ENCODE measurements at regions not wholly inside any gene's neighbourhood (a gene's known extent, or its start where the extent isn't known, plus 50 kb on each side); places are given as distances from the start of the nearest gene placed in this dataset.

- ATAC-seq (ENCODE audit: insufficient read depth, low FRiP score) (no peak), DNase-seq (peak in 2 of 3 donors; percentile 54 to 60)
- Histone ChIP-seq H3K9me3 (ENCODE audit: control insufficient read depth in 4 of 4, insufficient read depth in 3 of 4, low read length in 3 of 4) (no peaks in the 10 kb centered on the region), H3K9ac (ENCODE audit: insufficient read depth in 1 of 2, low read length in 2 of 2) (no peak overlapping the region), H3K4me3 (no peak overlapping the region), H3K27ac (ENCODE audit: low read depth in 1 of 2, low read length in 1 of 2) (no peak overlapping the region), H3K27me3 (ENCODE audit: control insufficient read depth in 3 of 3, insufficient read depth in 3 of 3, low read length in 2 of 3) (no peaks in the 10 kb centered on the region), H3K36me3 (ENCODE audit: control insufficient read depth in 4 of 4, insufficient read depth in 4 of 4, low read length in 4 of 4) (no peaks in the 10 kb centered on the region), H3K4me1 (ENCODE audit: control insufficient read depth in 5 of 5, insufficient read depth in 5 of 5, low read length in 5 of 5) (no peaks in the 10 kb centered on the region)
- TF ChIP-seq CTCF (IDR thresholded peaks at IDR 0.05; ENCODE audit: control extremely low read depth, extremely low read depth) = no peak
- WGBS, 2 donors = 34 to 45% methylated on average over 2 of the region's 2 CpGs
Measured at GRCh38 chr1:187871177-187871845, 1042.6 kb downstream of the PLA2G4A start.

- no peaks in the 10 kb centered on the region for H3K9me3 ChIP-seq (ENCODE audit: control insufficient read depth in 4 of 4, insufficient read depth in 3 of 4, low read length in 3 of 4)
- 87 to 90% methylated on average over 3 of the region's 3 CpGs for WGBS, 2 donors
- DNase-seq (no peak), ATAC-seq (ENCODE audit: insufficient read depth, low FRiP score) (no peak)
- no peak overlapping the region for H3K4me3 ChIP-seq
- H3K9ac ChIP-seq (ENCODE audit: insufficient read depth in 1 of 2, low read length in 2 of 2) = no peak overlapping the region
- no peak for TF ChIP-seq CTCF (IDR thresholded peaks at IDR 0.05; ENCODE audit: control extremely low read depth, extremely low read depth)
- no peak overlapping the region for H3K27ac ChIP-seq (ENCODE audit: low read depth in 1 of 2, low read length in 1 of 2)
- no peaks in the 10 kb centered on the region for H3K36me3 ChIP-seq (ENCODE audit: control insufficient read depth in 4 of 4, insufficient read depth in 4 of 4, low read length in 4 of 4)
- H3K4me1 ChIP-seq (ENCODE audit: control insufficient read depth in 5 of 5, insufficient read depth in 5 of 5, low read length in 5 of 5) = no peaks in the 10 kb centered on the region
- no peaks in the 10 kb centered on the region for H3K27me3 ChIP-seq (ENCODE audit: control insufficient read depth in 3 of 3, insufficient read depth in 3 of 3, low read length in 2 of 3)
Measured at GRCh38 chr1:187872550-187872949, 1043.8 kb downstream of the PLA2G4A start.

GRCh38 chr1:187873126-187873525, 1044.4 kb downstream of the PLA2G4A start:
- 79 to 85% methylated on average over 2 of the region's 2 CpGs for WGBS, 2 donors
- ATAC-seq (ENCODE audit: insufficient read depth, low FRiP score) (no peak), DNase-seq (no peak)
- Histone ChIP-seq H3K27me3 (ENCODE audit: control insufficient read depth in 3 of 3, insufficient read depth in 3 of 3, low read length in 2 of 3) (no peaks in the 10 kb centered on the region), H3K4me3 (no peak overlapping the region), H3K36me3 (ENCODE audit: control insufficient read depth in 4 of 4, insufficient read depth in 4 of 4, low read length in 4 of 4) (no peaks in the 10 kb centered on the region), H3K9ac (ENCODE audit: insufficient read depth in 1 of 2, low read length in 2 of 2) (no peak overlapping the region), H3K4me1 (ENCODE audit: control insufficient read depth in 5 of 5, insufficient read depth in 5 of 5, low read length in 5 of 5) (no peaks in the 10 kb centered on the region), H3K27ac (ENCODE audit: low read depth in 1 of 2, low read length in 1 of 2) (no peak overlapping the region), H3K9me3 (ENCODE audit: control insufficient read depth in 4 of 4, insufficient read depth in 3 of 4, low read length in 3 of 4) (no peaks in the 10 kb centered on the region)
- TF ChIP-seq CTCF (IDR thresholded peaks at IDR 0.05; ENCODE audit: control extremely low read depth, extremely low read depth) = no peak

- Histone ChIP-seq H3K4me1 (ENCODE audit: control insufficient read depth in 5 of 5, insufficient read depth in 5 of 5, low read length in 5 of 5) (no peaks in the 10 kb centered on the region), H3K36me3 (ENCODE audit: control insufficient read depth in 4 of 4, insufficient read depth in 4 of 4, low read length in 4 of 4) (no peaks in the 10 kb centered on the region), H3K9me3 (ENCODE audit: control insufficient read depth in 4 of 4, insufficient read depth in 3 of 4, low read length in 3 of 4) (no peaks in the 10 kb centered on the region), H3K27ac (ENCODE audit: low read depth in 1 of 2, low read length in 1 of 2) (no peak overlapping the region), H3K27me3 (ENCODE audit: control insufficient read depth in 3 of 3, insufficient read depth in 3 of 3, low read length in 2 of 3) (no peaks in the 10 kb centered on the region), H3K9ac (ENCODE audit: insufficient read depth in 1 of 2, low read length in 2 of 2) (no peak overlapping the region), H3K4me3 (no peak overlapping the region)
- 86 to 92% methylated on average over 2 of the region's 2 CpGs for WGBS, 2 donors
- no peak for DNase-seq
- no peak for TF ChIP-seq CTCF (IDR thresholded peaks at IDR 0.05; ENCODE audit: control extremely low read depth, extremely low read depth)
- no peak for ATAC-seq (ENCODE audit: insufficient read depth, low FRiP score)
Measured at GRCh38 chr1:187876775-187877174, 1048.0 kb downstream of the PLA2G4A start.
